ENCODE measurements at regions not wholly inside any gene's neighbourhood (a gene's known extent, or its start where the extent isn't known, plus 50 kb on each side); places are given as distances from the start of the nearest gene placed in this dataset.

- no peaks in the 10 kb centered on the region for H3K79me2 ChIP-seq (ENCODE audit: insufficient read depth)
- no peak overlapping the region for H2AFZ ChIP-seq (ENCODE audit: low read depth)
- H3K27me3 ChIP-seq (ENCODE audit: insufficient read depth): no peaks in the 10 kb centered on the region; the same call in 1 of the 2 replicates
- no peaks in the 10 kb centered on the region; a peak in 1 of 4 replicates for H3K4me1 ChIP-seq (ENCODE audit: control insufficient read depth in 1 of 2, insufficient read depth in 2 of 2, low read depth in 1 of 2, low read length in 1 of 2)
- WGBS (ENCODE audit: low lambda C conversion rate): 48% methylated on average over 8 of the region's 8 CpGs
- H3K36me3 ChIP-seq (replicated peaks in 1 of 2; ENCODE audit: control insufficient read depth in 1 of 2, insufficient read depth in 2 of 2, low read length in 1 of 2): no peaks in the 10 kb centered on the region
- no peaks in the 10 kb centered on the region for H3K9me2 ChIP-seq
- no peak overlapping the region for H3K4me2 ChIP-seq
- ChIA-PET CTCF (no interaction called here), POLR2A (no interaction called here)
- no peak for DNase-seq
- no peak overlapping the region for H3K4me3 ChIP-seq (ENCODE audit: low read depth in 2 of 2, low read length in 1 of 2)
- H4K20me1 ChIP-seq (ENCODE audit: insufficient read depth): no peaks in the 10 kb centered on the region
- H3K27ac ChIP-seq (ENCODE audit: low read depth in 2 of 2, low read length in 1 of 2): no peak overlapping the region
- TF ChIP-seq FOXM1 (IDR thresholded peaks at IDR 0.05; ENCODE audit: low read depth) (no peak), RFX5 (IDR thresholded peaks at IDR 0.05; ENCODE audit: low read length) (no peak), GATA2 (CRISPR knock-in tag; IDR thresholded peaks at IDR 0.05) (no peak), SMC3 (IDR thresholded peaks at IDR 0.05; ENCODE audit: low read depth, low read length) (no peak), RAD21 (IDR thresholded peaks at IDR 0.05; ENCODE audit: low read length) (no peak), ELF1 (IDR thresholded peaks at IDR 0.05) (no peak), TAF1 (IDR thresholded peaks at IDR 0.05; ENCODE audit: borderline replicate concordance, low read depth, low read length) (no peak), REST (IDR thresholded peaks at IDR 0.05; ENCODE audit: low read depth, low read length) (no peak), MEF2A (IDR thresholded peaks at IDR 0.05; ENCODE audit: borderline replicate concordance, low read depth) (no peak), POLR2AphosphoS5 (IDR thresholded peaks at IDR 0.05; ENCODE audit: low read depth, low read length) (no peak), NFIC (IDR thresholded peaks at IDR 0.05; ENCODE audit: borderline replicate concordance) (no peak), EP300 (IDR thresholded peaks at IDR 0.05; ENCODE audit: borderline replicate concordance in 1 of 2, low read depth in 1 of 2, low read length in 1 of 2) (no peak), CHD2 (IDR thresholded peaks at IDR 0.05; ENCODE audit: low read length, partially characterized antibody) (no peak), ZBTB33 (IDR thresholded peaks at IDR 0.05; ENCODE audit: borderline replicate concordance, low read depth) (no peak), GABPA (IDR thresholded peaks at IDR 0.05; ENCODE audit: low read depth) (no peak), EZH2phosphoT487 (IDR thresholded peaks at IDR 0.05; ENCODE audit: borderline replicate concordance, low read depth) (no peak), YY1 (IDR thresholded peaks at IDR 0.05; ENCODE audit: low read depth) (no peak), JUND (IDR thresholded peaks at IDR 0.05) (no peak)
- H3F3A ChIP-seq (replicated peaks; ENCODE audit: insufficient read depth): no peaks in the 10 kb centered on the region
- H3K9ac ChIP-seq: no peak overlapping the region
- no peaks in the 10 kb centered on the region for H3K9me3 ChIP-seq
Measured at GRCh38 chr3:69579306-69580041, 159.8 kb upstream of the MITF start.

Data from SK-N-SH (cell line).